ENCODE measurements at regions not wholly inside any gene's neighbourhood (a gene's known extent, or its start where the extent isn't known, plus 50 kb on each side); places are given as distances from the start of the nearest gene placed in this dataset.

GRCh38 chr5:6253846-6254245 is 124.5 kb downstream of the MED10 start:
- Histone ChIP-seq H3K27me3 (no peaks in the 10 kb centered on the region), H3K27ac (no peak overlapping the region), H3K4me1 (no peaks in the 10 kb centered on the region), H3K36me3 (no peaks in the 10 kb centered on the region), H3K4me3 (no peak overlapping the region), H3K9me3 (no peaks in the 10 kb centered on the region)
- TF ChIP-seq CTCF (IDR thresholded peaks at IDR 0.05): no peak
- DNase-seq (ENCODE audit: low spot score): no peak

- no peak overlapping the region for H3K27ac ChIP-seq
Observed at GRCh38 chr5:6253281-6253680, 125.1 kb downstream of the MED10 start.

DNA sequence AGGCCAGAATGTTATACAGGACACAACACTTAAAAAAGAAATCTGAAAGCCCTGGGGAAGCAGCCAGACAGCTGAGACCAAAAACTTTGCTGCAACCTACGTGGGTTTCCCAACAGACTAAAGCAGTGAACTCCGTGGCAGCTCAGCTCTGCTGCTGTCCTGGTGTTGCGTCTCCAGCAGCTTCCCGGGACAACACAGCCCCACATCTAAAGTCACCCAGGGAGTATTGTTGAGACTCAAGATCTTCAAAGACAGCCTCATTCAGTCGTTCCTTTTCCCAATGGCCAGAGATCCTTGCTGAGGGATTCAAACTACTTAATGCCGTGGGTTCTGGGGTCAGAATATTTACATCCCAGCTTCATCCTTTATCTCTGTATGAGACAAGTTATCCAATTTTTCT is 125.8 kb downstream of the MED10 start:
- Histone ChIP-seq H3K4me3 (no peak overlapping the region), H3K27ac (no peak overlapping the region), H3K36me3 (no peaks in the 10 kb centered on the region), H3K27me3 (no peaks in the 10 kb centered on the region), H3K9me3 (no peaks in the 10 kb centered on the region), H3K4me1 (no peaks in the 10 kb centered on the region)
- no peak for DNase-seq (ENCODE audit: low spot score)
- no peak for TF ChIP-seq CTCF (IDR thresholded peaks at IDR 0.05)

More at GRCh38 chr5:6253281-6253680, 125.1 kb downstream of the MED10 start:
- H3K4me3 ChIP-seq: no peak overlapping the region
- H3K4me1 ChIP-seq: no peaks in the 10 kb centered on the region
- H3K36me3 ChIP-seq: no peaks in the 10 kb centered on the region
- H3K27me3 ChIP-seq: no peaks in the 10 kb centered on the region
- no peak for DNase-seq (ENCODE audit: low spot score)
- TF ChIP-seq CTCF (IDR thresholded peaks at IDR 0.05): no peak
- no peaks in the 10 kb centered on the region for H3K9me3 ChIP-seq

- no peak for DNase-seq (ENCODE audit: low spot score)
- no peak overlapping the region for H3K27ac ChIP-seq
- no peaks in the 10 kb centered on the region for H3K9me3 ChIP-seq
- H3K4me3 ChIP-seq: no peak overlapping the region
- TF ChIP-seq CTCF (IDR thresholded peaks at IDR 0.05): no peak
- H3K36me3 ChIP-seq: no peaks in the 10 kb centered on the region
- H3K4me1 ChIP-seq: no peaks in the 10 kb centered on the region
- H3K27me3 ChIP-seq: no peaks in the 10 kb centered on the region
Observed at GRCh38 chr5:6251565-6252102, 126.7 kb downstream of the MED10 start.

GRCh38 chr5:6250121-6250520 is 128.2 kb downstream of the MED10 start:
- no peak overlapping the region for H3K27ac ChIP-seq
- no peak overlapping the region for H3K4me3 ChIP-seq
- no peaks in the 10 kb centered on the region for H3K27me3 ChIP-seq
- H3K36me3 ChIP-seq: no peaks in the 10 kb centered on the region
- no peak for TF ChIP-seq CTCF (IDR thresholded peaks at IDR 0.05)
- H3K9me3 ChIP-seq: no peaks in the 10 kb centered on the region
- no peak for DNase-seq (ENCODE audit: low spot score)
- H3K4me1 ChIP-seq: no peaks in the 10 kb centered on the region

- no peak for DNase-seq (ENCODE audit: low spot score)
- no peaks in the 10 kb centered on the region for H3K36me3 ChIP-seq
- H3K4me3 ChIP-seq: no peak overlapping the region
- H3K27me3 ChIP-seq: no peaks in the 10 kb centered on the region
- H3K9me3 ChIP-seq: no peaks in the 10 kb centered on the region
- TF ChIP-seq CTCF (IDR thresholded peaks at IDR 0.05): no peak
- H3K27ac ChIP-seq: no peak overlapping the region
- H3K4me1 ChIP-seq: no peaks in the 10 kb centered on the region
Observed at GRCh38 chr5:6248132-6248531, 130.2 kb downstream of the MED10 start.

Measured in right atrium auricular region (tissue), 2 donors.